ENCODE measurements at regions not wholly inside any gene's neighbourhood (a gene's known extent, or its start where the extent isn't known, plus 50 kb on each side); places are given as distances from the start of the nearest gene placed in this dataset.

DNA sequence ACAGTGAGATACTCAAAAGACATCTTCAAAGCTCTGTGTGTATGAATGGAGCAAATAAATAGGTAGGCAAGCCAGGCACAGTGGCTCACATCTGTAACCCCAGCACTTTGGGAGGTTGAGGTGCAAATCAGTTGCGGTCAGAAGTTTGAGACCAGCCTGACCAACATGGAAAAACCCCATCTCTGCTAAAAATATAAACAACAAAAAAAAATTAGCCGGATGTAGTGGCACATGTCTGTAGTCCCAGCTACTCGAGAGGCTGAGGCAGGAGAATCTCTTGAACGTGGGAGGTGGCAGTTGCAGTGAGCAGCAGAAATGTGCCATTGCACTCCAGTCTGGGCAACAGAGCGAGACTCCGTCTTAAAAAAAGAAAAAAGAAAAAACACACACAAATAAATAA, 945.1 kb upstream of the PIK3C3 start:
- no peak for DNase-seq

DNA sequence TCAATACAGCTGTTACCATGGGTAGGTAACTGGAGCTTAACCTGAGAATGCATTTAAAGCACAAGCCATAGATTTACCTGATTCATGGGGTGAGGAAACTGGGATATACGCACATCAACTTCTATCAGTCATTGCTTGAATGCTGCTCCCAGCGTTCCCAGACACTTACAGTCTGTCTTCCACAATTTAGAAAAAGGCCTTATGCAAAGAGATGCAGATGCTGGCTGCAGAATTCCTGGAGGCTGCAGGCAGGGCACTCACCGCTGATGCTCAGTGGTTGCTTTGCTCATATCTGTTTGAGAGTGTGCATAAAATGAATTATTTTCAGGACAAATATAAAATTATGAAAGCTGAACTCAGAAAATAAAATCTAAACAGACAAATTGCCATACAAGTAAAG, 950.7 kb upstream of the PIK3C3 start:
- no peak for DNase-seq

DNA sequence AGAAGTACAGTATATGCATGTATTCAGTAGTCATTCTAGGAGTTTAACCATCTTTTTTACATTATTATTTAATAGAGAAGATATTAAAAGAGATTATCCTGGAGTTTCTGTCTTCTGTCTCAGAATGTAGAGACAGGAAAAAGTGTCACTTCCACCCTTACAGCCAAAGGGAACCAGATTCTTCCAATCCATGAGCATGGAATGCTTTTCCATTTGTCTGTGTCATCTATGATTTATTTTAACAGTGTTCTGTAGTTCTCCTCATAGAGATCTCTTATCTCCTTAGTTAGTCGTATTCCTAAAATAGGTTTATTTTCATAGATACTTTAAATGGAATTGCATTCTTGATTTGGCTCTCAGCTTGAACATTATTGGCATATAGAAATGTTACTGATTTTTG, 959.5 kb upstream of the PIK3C3 start:
- DNase-seq, result no peak

DNA sequence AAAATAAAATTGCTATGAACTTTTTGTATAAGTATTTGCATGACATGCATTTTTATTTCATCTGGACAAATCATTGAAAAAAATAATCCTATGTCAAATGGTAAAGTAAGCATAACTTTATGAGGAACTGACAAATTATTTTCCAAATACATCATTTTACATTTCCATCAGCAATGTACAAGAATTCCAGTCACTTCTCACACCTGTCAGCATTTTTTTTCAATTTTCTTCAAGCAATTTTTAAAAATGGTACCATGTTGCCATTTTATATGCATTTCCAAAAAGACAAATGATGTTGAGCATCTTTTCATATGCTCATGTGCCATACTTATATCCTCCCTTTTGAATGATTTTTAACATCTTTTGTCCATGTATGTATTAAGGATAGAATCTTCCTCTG, 961.7 kb upstream of the PIK3C3 start:
- DNase-seq, result no peak

DNA sequence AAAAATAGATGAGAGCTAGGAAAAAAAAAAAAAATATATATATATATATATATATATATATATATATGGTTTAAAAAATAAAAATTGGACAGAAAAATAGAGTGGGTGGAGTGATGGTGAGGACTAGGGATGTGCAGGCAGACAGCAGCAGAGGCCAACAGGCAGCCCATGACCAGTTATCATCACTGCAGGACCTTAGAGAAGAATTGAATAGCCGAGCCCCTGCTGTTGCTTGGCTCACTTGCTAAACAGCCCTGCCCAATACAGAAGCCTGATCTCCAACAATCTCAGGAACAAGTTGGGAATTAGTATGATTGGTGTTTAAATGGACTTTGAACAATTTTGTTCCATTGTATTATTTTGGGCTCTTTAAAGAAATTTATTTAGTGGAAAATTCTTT, 967.5 kb upstream of the PIK3C3 start:
- DNase-seq, result no peak

DNA sequence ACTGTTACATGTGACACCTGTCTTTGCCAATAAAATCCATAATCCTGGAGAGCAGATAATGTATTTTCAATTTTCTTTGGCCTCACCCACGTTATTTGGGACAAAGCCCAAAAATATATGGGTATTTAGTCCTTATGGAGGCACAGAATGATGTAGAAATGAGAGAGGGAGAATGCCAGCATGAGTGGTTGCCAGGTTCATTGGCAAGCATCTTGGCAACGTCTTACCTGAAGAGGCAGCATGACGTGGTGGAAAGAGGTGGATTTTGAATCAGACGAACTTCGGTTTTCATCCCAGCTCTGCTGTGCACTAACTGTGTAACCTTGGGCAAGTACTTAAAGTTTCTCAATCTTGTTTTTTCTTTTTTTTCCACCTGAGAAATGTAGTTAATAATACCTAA, 969.6 kb upstream of the PIK3C3 start:
- DNase-seq, result no peak

DNA sequence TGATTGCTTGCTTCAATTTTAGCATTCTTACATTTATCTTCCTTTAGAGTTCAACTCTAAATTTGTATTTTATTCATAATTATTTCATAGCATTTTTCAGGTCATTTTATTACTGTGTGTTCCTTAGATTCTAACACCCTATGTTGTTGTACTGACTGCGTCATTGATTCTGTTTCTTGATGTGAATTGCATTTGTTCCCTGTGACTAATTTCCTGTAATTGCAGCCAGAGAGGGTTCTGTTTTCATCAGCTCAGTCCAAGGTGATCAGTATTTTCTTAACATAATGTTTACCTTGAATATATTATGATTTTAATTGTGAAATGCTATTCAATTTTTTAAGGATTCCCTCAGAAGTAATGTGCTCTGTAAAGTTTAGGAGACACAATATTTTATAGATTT, 970.2 kb upstream of the PIK3C3 start:
- no peak for DNase-seq

DNA sequence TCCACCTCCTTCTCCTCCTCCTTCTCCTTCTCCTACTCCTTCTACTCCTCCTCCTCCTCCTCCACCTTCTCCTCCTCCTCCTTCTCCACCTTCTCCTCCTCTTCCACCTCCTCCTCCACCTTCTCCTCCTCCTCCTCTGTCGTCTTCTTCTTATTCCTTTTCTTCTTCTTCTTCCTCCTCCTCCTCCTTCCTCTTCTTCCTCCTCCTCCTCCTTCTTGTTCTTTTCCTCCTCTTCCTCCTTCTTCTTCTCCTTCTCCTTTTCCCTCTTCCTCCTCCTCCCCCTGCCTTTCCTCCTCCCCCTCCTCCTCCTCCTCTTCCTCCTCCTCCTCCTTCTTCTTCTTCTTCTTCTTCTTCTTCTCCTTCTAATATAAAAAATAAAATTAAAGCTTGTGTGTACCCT, 971.2 kb upstream of the PIK3C3 start:
- DNase-seq, result no peak

DNA sequence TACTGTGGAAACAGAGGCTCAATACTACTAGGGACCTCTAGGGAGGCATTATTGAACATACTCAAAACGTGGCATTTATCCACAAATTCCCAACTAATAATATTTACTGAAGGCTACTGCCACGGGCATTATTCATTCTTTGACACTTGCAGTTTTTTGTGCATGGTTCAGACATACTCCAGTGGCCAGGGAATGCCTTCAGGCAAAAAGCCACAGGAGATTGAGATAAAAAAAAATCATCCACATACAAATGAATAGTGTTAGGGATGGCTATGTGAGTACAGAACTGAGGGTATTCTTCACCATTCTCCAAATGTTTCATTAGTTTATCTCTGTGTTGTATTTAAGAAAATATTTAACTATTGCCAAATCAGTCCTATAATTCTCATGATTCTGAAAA, 974.9 kb upstream of the PIK3C3 start:
- DNase-seq, result no peak

DNA sequence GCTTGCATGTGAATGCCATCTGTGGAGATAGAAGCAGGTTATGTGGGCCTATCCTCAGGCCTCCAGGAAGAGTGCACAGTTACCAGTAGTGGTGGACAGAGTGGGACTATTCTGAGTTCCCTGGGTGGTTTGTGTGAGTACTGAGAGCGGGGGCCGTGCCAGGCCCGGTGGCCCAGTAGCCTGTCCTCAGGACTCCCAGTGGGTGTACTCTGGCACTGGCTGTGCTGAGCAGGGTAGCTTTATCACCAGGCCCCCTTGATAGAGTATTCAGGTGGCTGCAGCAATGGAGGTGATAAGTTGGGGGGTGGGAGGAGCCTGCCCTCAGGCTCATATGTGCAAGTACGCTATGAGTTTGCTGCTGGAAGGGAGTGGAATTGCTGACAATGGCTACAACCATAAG, 979.0 kb upstream of the PIK3C3 start:
- no peak for DNase-seq

DNA sequence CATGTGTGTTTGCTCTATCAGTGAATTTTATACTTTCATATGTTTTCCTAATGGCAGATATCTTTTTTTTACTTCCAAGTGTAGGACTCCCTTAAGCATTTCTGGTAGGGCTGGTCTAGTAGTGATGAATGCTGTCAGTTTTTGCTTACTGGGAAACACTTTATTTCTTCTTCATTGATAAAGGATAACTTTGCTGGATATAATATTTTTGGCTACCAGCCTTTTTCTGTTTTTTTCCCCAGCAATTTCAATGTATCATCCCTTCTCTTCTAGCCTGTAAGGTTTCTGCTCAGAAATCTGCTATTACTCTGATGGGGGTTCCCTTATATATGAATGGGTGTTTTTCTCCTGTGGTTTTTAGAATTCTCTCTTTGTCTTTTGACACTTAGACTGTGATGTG, 980.6 kb upstream of the PIK3C3 start:
- no peak for DNase-seq

DNA sequence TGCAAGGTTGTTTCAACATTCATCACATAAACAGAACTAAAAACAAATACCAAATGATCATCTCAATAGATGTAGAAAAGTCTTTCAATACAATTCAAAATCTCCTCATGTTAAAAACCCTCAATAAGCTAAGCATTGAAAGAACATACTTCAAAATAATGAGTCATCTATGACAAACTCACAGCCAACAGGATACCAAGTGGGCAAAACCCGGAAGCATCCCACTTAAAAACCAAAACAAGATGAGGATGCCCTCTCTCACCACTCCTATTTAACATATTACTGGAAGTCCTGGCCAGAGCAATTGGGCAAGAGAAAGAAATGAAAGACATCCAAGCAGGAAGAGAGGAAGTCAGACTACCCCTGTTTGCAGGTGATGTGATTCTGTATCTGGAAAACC, 992.2 kb upstream of the PIK3C3 start:
- DNase-seq, result no peak

DNA sequence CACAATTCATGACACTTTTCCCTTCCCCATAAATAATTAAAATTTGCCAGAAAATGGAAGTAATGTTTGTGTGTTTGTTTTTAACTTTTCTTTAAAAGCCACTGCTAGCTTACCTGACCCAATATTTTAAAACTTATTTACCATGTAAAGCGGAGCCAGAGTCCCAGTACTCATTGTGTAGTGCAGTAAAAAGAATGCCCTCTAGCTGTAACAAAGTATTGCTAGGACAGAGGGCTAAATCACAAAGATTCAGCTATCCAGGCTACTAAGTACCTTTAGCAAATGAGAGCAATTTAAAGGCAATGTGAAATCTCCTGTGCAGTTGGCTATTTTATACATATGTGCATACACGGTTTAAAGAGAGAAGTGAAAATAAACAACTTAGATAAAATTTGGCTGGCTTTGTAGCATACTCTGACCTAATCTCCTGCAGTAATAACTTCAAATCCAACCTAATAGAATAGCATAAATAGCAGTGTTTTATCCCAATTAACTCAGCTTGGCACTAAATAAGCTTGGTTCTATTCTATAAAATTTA, 997.4 kb upstream of the PIK3C3 start:
- DNase-seq, result no peak

DNA sequence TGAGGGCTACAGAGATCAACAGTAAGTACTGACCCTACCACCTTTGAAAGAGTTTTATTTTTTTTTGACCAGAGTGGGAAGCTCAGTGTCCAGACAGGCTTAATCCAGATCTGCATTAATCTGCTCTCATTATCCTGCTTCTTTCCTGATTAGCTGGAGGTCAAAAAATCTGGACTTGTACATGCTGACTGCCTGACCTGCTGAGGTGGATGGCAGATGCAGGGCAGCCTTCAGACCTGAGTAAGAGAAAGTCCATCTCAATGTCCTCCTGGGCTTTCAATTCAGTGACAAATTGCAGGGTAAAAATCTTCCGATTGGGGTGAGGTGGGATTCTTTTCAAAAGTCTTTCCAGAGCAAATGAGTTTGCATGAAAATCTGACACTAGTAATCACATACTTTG, 998.8 kb upstream of the PIK3C3 start:
- no peak for DNase-seq

DNA sequence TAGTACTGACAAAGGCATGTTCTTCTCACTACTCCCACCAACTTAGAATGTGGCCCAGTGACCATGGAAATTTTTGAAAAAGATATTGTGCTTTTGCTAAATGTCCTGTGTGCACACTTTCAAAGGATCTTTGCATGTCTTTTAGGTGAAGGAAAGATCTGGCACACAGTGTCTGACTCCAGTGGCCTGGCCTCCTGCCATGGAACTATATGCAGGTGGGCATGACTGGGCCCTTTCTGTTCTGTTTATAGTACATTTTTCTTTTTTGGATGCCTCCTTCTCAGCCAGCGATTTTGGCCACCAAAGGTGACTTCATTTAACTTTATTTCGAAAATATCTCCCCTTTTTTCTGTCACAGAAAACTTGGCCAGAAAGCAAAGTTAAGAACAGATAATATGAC, 999.7 kb upstream of the PIK3C3 start:
- DNase-seq, result no peak

DNA sequence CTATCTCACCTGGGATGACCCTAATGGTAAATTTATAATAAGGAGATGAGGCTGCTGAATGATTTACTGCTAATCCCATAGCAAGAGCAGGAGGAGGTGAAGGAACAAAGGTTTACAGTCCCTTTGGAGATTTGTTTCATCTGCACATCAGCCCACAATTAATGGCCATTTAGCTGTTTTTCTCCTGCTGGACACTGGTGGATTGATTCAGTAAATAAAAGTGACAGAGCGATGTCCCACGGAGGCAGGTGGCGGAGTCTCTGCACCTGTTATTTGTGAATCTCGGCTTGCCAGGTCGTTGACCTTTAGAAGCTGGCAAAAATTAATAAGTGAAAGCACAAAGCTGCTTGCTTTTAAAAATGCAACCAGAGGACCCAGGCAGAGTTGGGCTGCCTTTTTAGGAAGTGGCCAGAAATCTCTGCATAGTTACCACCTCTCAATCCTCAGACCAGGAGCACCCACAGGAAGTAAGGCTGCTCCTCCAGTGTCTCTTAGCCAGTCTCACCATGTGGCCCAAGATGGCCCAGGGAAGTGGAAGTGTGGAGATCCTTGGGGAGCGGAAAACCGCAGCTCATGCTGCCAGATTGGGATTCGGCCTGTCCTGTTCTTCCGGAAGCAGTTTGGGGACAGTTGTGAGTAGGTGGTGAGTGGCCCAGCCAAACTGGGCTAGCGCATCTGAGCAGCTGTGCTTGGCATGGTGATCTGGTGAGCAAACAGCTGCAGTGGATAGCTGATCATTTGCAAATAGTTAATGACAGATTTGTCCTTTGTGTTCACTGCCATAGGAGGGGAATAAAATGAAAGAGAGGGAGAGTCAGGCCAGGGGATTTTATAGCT, 1005.7 kb upstream of the PIK3C3 start:
- no peak for DNase-seq

DNA sequence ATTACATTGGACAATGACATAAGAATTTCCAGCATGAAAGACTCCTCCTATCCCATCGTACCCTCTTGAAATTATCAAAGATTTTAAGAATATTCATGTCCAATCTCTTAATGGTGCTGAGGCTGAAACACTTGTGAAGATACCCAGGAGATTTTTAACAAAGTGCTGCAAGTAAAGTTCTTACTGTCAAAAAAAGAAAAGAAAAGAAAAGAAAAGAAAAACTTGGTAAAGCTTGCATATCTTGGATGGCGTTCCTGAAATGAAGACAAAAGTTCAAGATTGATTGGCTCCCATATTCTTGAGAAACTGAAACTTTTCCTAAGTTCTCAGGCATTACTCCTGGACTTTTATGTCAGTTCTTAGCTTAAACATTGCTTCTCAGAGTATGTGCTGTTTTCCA, 1010.5 kb upstream of the PIK3C3 start:
- no peak for DNase-seq

DNA sequence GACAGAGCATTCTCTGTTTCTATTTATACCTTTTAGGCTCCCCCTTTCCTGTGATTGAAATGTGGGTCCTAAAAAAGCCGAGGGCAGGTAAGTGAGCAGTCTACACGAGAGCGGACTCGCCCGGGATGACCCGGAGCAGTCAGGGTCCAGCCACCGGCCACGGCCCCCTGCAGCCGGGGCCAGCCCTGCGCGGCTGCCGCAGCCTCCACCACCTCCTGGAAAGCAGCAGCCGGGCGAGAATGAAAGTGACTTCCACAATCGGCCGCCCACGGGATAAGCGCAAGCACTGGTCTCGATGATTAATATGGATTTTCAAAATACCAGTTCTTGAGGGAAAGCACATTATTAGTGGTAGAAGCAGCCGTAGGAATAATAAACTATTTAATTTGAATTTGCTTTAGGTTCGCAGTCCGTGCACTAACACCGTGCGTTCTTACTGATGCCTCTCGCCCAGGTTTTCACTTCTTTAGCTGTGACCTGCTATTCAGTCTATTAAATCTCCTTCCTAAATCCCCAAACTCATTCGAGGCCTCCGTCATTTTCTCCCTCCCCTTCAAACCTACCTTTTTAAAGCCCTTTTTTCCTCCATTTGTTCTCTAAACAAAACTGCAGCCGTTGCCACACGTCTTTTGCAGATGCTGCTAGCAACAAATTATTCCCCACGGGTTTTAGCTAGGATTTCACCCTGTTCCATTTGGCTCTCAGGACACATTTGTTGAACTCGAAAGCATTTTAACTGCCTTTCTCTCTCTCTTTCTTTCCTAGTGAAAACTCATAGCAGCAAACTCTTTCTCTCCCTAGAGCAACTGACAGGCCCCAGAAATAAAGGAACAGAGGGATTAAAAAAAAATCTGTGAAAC, 1015.1 kb upstream of the PIK3C3 start:
- no peak for DNase-seq

DNA sequence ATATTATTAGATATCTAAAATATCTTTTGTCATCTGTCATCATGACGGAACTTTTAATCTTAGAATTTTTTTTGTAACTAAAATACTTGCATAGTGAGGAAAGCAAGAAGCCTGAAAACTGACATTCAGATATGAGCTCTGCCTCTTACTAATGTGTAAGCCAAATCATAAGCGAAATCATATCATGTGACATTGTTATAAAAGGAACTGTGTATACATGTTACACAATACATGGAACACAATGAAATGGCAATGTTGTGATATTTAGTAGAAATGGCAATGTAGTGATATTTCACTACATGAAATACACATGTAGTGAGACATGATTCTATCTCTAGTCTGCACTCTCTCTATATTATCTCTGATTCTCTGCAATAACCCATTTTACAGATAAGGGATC, 1016.4 kb upstream of the PIK3C3 start:
- no peak for DNase-seq

DNA sequence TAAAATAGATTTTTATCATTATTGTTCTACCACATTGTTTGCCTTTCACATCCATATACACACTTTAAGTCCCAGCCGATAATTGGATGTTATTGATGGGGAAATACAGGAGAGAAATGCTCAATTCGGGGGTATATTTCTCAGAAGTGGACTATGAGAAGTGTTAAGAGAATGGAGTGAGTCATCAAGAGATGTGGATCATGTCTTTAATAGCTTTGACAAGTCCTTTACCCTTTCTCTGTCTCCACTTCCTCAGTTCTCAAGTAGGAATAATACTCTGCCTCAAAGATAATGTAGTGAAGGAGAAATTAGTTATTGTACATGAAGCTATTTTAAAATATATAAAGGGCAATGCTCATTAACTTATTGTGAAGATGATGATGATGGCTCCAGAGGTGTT, 1017.6 kb upstream of the PIK3C3 start:
- no peak for DNase-seq

DNA sequence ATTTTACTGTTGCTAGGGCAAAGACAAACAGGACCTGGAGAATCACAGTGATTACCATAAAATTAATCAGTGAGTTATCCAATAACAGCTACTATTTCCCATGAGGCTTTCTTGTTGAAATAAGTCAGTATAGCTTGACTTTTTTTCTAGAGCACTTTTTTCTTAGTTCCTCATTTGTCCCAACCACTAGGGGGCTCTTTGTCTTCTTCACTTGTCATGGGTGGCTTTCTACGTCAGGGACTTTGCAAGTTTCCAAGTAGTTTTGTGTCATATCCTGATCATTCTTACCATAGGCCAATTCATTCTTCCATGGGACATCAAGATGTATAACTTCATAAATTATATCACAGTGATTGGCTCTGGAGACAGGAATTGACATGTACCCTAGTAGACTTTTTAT, 1019.6 kb upstream of the PIK3C3 start:
- DNase-seq, result no peak

DNA sequence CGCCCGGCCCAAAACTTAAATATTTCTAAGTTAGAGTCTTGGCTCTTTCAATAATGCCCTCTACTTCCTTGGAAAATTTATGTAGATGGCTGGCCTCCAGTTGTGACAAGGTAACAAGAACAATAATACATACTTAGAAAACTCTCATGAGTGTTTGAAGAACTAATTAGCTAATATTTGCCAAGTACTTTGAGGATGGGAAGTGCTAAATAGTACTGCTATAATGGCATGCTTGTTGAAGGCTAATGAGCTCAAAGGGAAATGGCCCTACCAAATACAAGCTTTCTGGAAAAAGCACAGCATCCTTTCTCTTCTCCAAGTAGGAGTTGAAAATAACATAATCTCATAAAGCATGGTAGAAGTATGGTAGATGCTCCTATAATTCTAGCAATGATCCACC, 1022.2 kb upstream of the PIK3C3 start:
- no peak for DNase-seq

DNA sequence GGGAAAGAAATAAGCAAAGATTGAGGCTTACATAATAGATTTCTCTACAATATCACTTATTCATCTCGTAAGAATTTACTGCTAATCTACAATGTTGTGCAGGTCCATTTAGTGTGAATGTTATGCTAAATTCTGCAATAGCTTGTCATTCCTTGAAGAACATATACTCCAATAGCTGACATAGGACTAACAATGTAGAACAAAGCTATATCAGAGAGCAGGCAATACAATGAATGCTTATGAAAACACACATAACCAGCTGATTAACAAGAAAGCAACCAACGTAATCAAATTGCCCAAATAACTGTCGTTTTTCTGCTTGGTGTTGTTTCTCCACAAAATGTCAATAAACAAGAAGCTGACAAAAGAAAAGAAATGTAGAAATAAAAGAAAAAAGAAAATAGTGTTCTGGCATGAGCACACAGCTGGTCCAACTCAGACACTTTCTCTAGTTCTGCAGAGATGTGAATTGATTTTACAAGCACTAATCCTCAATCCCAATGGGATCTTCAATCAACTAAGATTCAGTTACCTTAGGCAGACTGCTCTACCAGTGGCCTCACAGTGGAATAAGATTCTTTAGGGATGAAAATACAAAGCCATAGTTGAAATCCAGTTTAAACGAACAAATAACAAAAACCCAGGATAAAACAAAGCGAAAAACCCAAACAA, 1024.7 kb upstream of the PIK3C3 start:
- no peak for DNase-seq

DNA sequence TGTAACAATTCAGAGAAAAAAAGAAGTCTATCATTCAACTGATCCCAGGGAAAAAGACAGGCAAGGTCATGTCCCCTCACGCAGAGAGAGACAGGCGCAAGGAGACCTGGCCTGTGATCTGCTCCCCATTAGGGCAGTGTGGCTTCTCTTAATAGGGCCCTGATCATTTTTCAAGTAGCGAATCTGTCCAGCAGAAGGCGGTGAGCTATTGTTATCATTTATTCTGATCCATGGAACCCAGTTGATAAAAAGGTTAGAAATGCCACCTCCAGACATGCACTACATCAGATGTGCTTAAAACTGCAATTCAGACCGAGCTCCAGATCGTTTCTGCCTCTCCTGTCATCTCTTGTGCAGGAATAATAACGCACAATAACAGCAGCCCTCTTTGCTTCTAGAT, 1025.6 kb upstream of the PIK3C3 start:
- no peak for DNase-seq

Measured in NCI-H1048 (cell line).